ENCODE measurements at regions not wholly inside any gene's neighbourhood (a gene's known extent, or its start where the extent isn't known, plus 50 kb on each side); places are given as distances from the start of the nearest gene placed in this dataset.

DNA sequence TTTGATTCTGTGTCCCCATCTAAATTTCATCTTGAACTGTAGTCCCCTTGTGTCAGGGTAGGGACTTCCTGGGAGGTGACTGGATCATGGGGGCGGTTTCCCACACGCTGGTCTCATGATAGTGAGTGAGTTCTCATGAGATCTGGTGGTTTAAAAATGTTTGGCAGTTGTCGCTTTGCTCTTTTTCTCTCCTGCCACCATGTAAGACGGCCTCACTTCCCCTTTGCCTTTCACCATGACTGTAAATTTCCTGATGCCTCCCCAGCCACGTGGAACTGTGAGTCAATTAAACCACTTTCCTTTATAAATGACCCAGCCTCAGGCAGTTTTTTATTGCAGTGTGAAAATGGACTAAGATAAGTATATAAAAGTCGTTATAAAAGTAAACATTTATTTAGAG is 80.5 kb upstream of the SGK1 start:
- H2AFZ ChIP-seq = no peak overlapping the region
- TF ChIP-seq EZH2 (IDR thresholded peaks at IDR 0.05; ENCODE audit: insufficient read depth, poor library complexity, severe bottlenecking) (no peak), EZH2phosphoT487 (IDR thresholded peaks at IDR 0.05; ENCODE audit: insufficient read depth, low read depth) (no peak)
- no peaks in the 10 kb centered on the region for H3K9me2 ChIP-seq (ENCODE audit: insufficient read depth)
- H4K20me1 ChIP-seq (ENCODE audit: insufficient read depth) = no peaks in the 10 kb centered on the region
- H3K9ac ChIP-seq = no peak overlapping the region
- H3K4me1 ChIP-seq (ENCODE audit: insufficient read depth) = no peaks in the 10 kb centered on the region
- no peaks in the 10 kb centered on the region for H3K27me3 ChIP-seq (replicated peaks; ENCODE audit: insufficient read depth)
- no peaks in the 10 kb centered on the region for H3K9me3 ChIP-seq (ENCODE audit: low read depth)
- DNase-seq = no peak
- H3K4me2 ChIP-seq (ENCODE audit: unreplicated experiment) = no peak overlapping the region
- H3K27ac ChIP-seq = no peak overlapping the region
- no peaks in the 10 kb centered on the region for H3F3A ChIP-seq (ENCODE audit: insufficient read depth)
- WGBS, 2 experiments (ENCODE audit: low coverage in 1 of 2, low lambda C conversion rate in 2 of 2, missing lambda C conversion rate in 2 of 2) = 76 to 77% methylated on average over 6 of the region's 6 CpGs
- no peak overlapping the region for H3K4me3 ChIP-seq
- no peaks in the 10 kb centered on the region for H3K79me2 ChIP-seq (ENCODE audit: insufficient read depth)
- in situ Hi-C loops (cut with MboI) = no loop called here
- H3K36me3 ChIP-seq (ENCODE audit: low read depth) = no peaks in the 10 kb centered on the region

- H3K4me3 ChIP-seq = no peak overlapping the region
- no peak overlapping the region for H3K27ac ChIP-seq
- no peaks in the 10 kb centered on the region for H3K9me3 ChIP-seq (ENCODE audit: low read depth)
- no peak overlapping the region for H3K4me2 ChIP-seq (ENCODE audit: unreplicated experiment)
- no peaks in the 10 kb centered on the region for H3K27me3 ChIP-seq (replicated peaks; ENCODE audit: insufficient read depth)
- H3K9ac ChIP-seq = no peak overlapping the region
- H3K9me2 ChIP-seq (ENCODE audit: insufficient read depth) = no peaks in the 10 kb centered on the region
- no peaks in the 10 kb centered on the region for H3K4me1 ChIP-seq (ENCODE audit: insufficient read depth)
- in situ Hi-C loops (cut with MboI) = no loop called here
- no peaks in the 10 kb centered on the region for H3K36me3 ChIP-seq (ENCODE audit: low read depth)
- WGBS, 2 experiments (ENCODE audit: low coverage in 1 of 2, low lambda C conversion rate in 2 of 2, missing lambda C conversion rate in 2 of 2) = 79 to 82% methylated on average over 5 of the region's 5 CpGs
- no peaks in the 10 kb centered on the region for H3F3A ChIP-seq (ENCODE audit: insufficient read depth)
- H2AFZ ChIP-seq = no peak overlapping the region
- no peak for DNase-seq
- H4K20me1 ChIP-seq (ENCODE audit: insufficient read depth) = no peaks in the 10 kb centered on the region
- no peaks in the 10 kb centered on the region for H3K79me2 ChIP-seq (ENCODE audit: insufficient read depth)
- TF ChIP-seq EZH2phosphoT487 (IDR thresholded peaks at IDR 0.05; ENCODE audit: insufficient read depth, low read depth) (no peak), EZH2 (IDR thresholded peaks at IDR 0.05; ENCODE audit: insufficient read depth, poor library complexity, severe bottlenecking) (no peak)
These were observed 79.8 kb upstream of the SGK1 start for GRCh38 chr6:134397676-134398075.

DNA sequence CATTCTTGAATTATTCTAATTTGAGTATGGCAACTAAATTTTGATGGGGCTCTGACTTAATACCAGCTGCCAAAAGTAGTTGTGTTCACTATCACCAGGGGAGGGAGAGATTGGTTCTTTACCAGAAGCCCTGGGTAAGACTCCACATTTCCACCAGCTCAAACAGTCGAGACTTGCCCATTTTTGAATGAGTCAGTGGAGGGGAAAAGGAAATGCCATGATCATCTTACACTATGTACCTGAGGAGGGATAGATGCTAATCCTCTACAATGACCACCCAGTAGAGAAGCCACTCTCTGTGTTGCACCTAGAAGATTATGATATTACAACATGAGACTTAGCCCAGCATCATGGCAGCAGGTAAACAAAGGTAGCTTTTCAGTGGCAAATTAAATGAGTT is 77.0 kb upstream of the SGK1 start:
- H3K4me3 ChIP-seq = no peak overlapping the region
- H3K4me1 ChIP-seq (ENCODE audit: insufficient read depth) = no peaks in the 10 kb centered on the region
- no peak overlapping the region for H3K27ac ChIP-seq
- H3K36me3 ChIP-seq (ENCODE audit: low read depth) = no peaks in the 10 kb centered on the region
- no peak overlapping the region for H3K9ac ChIP-seq
- no peaks in the 10 kb centered on the region for H3K9me3 ChIP-seq (ENCODE audit: low read depth)
- no peak for DNase-seq
- WGBS, 2 experiments (ENCODE audit: low coverage in 1 of 2, low lambda C conversion rate in 2 of 2, missing lambda C conversion rate in 2 of 2) = 88 to 96% methylated on average over 1 of the region's 1 CpG
- no peaks in the 10 kb centered on the region for H3F3A ChIP-seq (ENCODE audit: insufficient read depth)
- no peaks in the 10 kb centered on the region for H3K27me3 ChIP-seq (replicated peaks; ENCODE audit: insufficient read depth)
- no peaks in the 10 kb centered on the region for H3K79me2 ChIP-seq (ENCODE audit: insufficient read depth)
- no peak overlapping the region for H2AFZ ChIP-seq
- H3K4me2 ChIP-seq (ENCODE audit: unreplicated experiment) = no peak overlapping the region
- in situ Hi-C loops (cut with MboI) = no loop called here
- H4K20me1 ChIP-seq (ENCODE audit: insufficient read depth) = no peaks in the 10 kb centered on the region
- TF ChIP-seq EZH2phosphoT487 (IDR thresholded peaks at IDR 0.05; ENCODE audit: insufficient read depth, low read depth) = no peak
- TF ChIP-seq EZH2 (IDR thresholded peaks at IDR 0.05; ENCODE audit: insufficient read depth, poor library complexity, severe bottlenecking) = no peak
- H3K9me2 ChIP-seq (ENCODE audit: insufficient read depth) = no peaks in the 10 kb centered on the region

- Histone ChIP-seq H3K4me3 (no peak overlapping the region), H2AFZ (no peak overlapping the region), H3K4me2 (ENCODE audit: unreplicated experiment) (no peak overlapping the region), H4K20me1 (ENCODE audit: insufficient read depth) (no peaks in the 10 kb centered on the region), H3F3A (ENCODE audit: insufficient read depth) (no peaks in the 10 kb centered on the region), H3K4me1 (ENCODE audit: insufficient read depth) (no peaks in the 10 kb centered on the region), H3K9me3 (ENCODE audit: low read depth) (no peaks in the 10 kb centered on the region), H3K27ac (no peak overlapping the region), H3K79me2 (ENCODE audit: insufficient read depth) (no peaks in the 10 kb centered on the region), H3K27me3 (replicated peaks; ENCODE audit: insufficient read depth) (no peaks in the 10 kb centered on the region), H3K36me3 (ENCODE audit: low read depth) (no peaks in the 10 kb centered on the region), H3K9ac (no peak overlapping the region), H3K9me2 (ENCODE audit: insufficient read depth) (no peaks in the 10 kb centered on the region)
- 84 to 100% methylated on average over 1 of the region's 1 CpG for WGBS, 2 experiments (ENCODE audit: low coverage in 1 of 2, low lambda C conversion rate in 2 of 2, missing lambda C conversion rate in 2 of 2)
- in situ Hi-C loops (cut with MboI) = no loop called here
- DNase-seq = no peak
- TF ChIP-seq EZH2phosphoT487 (IDR thresholded peaks at IDR 0.05; ENCODE audit: insufficient read depth, low read depth) (no peak), EZH2 (IDR thresholded peaks at IDR 0.05; ENCODE audit: insufficient read depth, poor library complexity, severe bottlenecking) (no peak)
These were observed 76.3 kb upstream of the SGK1 start for GRCh38 chr6:134394208-134394607.

DNA sequence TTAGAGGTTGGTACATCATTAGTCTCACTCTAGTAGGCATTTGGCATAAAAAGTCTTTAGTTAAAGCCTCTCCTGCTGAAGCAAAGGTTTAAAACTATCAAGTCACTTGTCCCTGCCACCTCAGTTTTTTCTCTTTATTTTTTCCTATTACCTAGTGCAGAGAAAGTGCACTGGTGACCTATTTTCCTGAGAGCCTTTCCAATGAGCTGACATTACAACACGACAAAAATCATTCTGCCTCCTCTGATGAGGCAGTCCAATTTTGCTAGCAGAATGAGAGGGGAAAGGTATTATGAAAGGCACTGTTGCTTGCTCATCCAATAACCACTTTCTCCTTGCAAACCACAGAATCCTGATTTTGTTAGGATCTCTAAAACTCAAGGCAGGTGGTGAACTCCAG is 73.3 kb upstream of the SGK1 start:
- no peak overlapping the region for H3K27ac ChIP-seq
- no peak for DNase-seq
- H3K4me3 ChIP-seq = no peak overlapping the region
- H3K9me2 ChIP-seq (ENCODE audit: insufficient read depth) = no peaks in the 10 kb centered on the region
- H3K79me2 ChIP-seq (ENCODE audit: insufficient read depth) = no peaks in the 10 kb centered on the region
- H3K9me3 ChIP-seq (ENCODE audit: low read depth) = no peaks in the 10 kb centered on the region
- no peaks in the 10 kb centered on the region for H3K27me3 ChIP-seq (replicated peaks; ENCODE audit: insufficient read depth)
- no peak overlapping the region for H3K9ac ChIP-seq
- H3F3A ChIP-seq (ENCODE audit: insufficient read depth) = no peaks in the 10 kb centered on the region
- in situ Hi-C loops (cut with MboI) = no loop called here
- no peaks in the 10 kb centered on the region for H3K4me1 ChIP-seq (ENCODE audit: insufficient read depth)
- H3K4me2 ChIP-seq (ENCODE audit: unreplicated experiment) = no peak overlapping the region
- H3K36me3 ChIP-seq (ENCODE audit: low read depth) = no peaks in the 10 kb centered on the region
- H2AFZ ChIP-seq = no peak overlapping the region
- WGBS, 2 experiments (ENCODE audit: low coverage in 1 of 2, low lambda C conversion rate in 2 of 2, missing lambda C conversion rate in 2 of 2) = 91% methylated on average over 1 of the region's 1 CpG
- no peak for TF ChIP-seq EZH2phosphoT487 (IDR thresholded peaks at IDR 0.05; ENCODE audit: insufficient read depth, low read depth)
- no peak for TF ChIP-seq EZH2 (IDR thresholded peaks at IDR 0.05; ENCODE audit: insufficient read depth, poor library complexity, severe bottlenecking)
- H4K20me1 ChIP-seq (ENCODE audit: insufficient read depth) = no peaks in the 10 kb centered on the region
